SU-DHL-6 (cell line): ENCODE measurements at regions not wholly inside any gene's neighbourhood (a gene's known extent, or its start where the extent isn't known, plus 50 kb on each side); places are given as distances from the start of the nearest gene placed in this dataset.

ENCODE experiments used
- CTCF ChIP-seq: fragments of 200-600 bp; sonication (generic); IDR thresholded peaks from one replicate; pipeline ENCODE4 v1.5.1; 2017; ENCODE audit warnings: antibody characterized with exemption, mild to moderate bottlenecking, low read length, moderate library complexity; ENCODE audit not compliant: insufficient read depth, poor library complexity, severe bottlenecking
- EZH2phosphoT487 ChIP-seq: fragments of 200-600 bp; sonication (generic), shearing (Covaris generic); conservative IDR thresholded peaks from 2 replicates; pipeline ENCODE4 v1.6.1; 2018; ENCODE audit warnings: mild to moderate bottlenecking, antibody characterized with exemption, low read length, moderate library complexity, mixed read lengths

- TF ChIP-seq CTCF (no peak), EZH2phosphoT487 (no peak)
Observed at GRCh38 chr17:64769712-64770111, 107.6 kb upstream of the SMURF2 start.
